ENCODE measurements at regions not wholly inside any gene's neighbourhood (a gene's known extent, or its start where the extent isn't known, plus 50 kb on each side); places are given as distances from the start of the nearest gene placed in this dataset.
"Not testable (repeated sequence)": the region's sequence is repeated elsewhere in the genome, so short reads cannot be mapped to it uniquely, and the experiment has no call there.

DNA sequence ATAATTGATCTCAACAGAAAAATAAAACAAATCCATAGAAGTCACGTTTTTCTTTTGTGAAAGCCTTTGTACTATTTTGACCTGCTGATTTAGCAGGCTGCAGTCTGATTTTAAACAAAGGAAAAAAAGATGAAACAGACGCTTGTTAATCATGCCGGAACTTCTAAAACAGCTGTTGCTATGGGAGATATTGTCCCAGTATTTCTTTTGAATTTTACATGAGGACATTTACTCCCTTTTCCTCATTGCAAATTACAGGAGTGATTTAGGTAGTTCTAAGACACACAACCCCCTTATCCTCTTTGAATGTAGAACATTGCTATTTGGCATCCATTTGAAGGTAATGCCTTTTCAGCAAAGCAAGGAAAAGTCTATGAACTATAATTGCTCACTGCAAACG is 416.1 kb downstream of the BCKDHB start:
- Histone ChIP-seq H3K27ac (no peak overlapping the region), H3K9me3 (no peaks in the 10 kb centered on the region), H3K4me1 (peaks cover 0 to 12% (median 2%) of the 10 kb centered on the region in 4 donors), H3K4me3 (no peak overlapping the region), H3K36me3 (no peaks in the 10 kb centered on the region), H3K27me3 (no peaks in the 10 kb centered on the region)
- ATAC-seq = no peak
- intact Hi-C loops (cut with DNase I) = no loop called here
- WGBS (ENCODE audit: insufficient coverage, low coverage, low lambda C conversion rate, missing lambda C conversion rate) = 56% methylated on average over 4 of the region's 4 CpGs
- DNase-seq = no peak
- TF ChIP-seq POLR2A (IDR thresholded peaks at IDR 0.05) (no peak), CTCF (IDR thresholded peaks at IDR 0.05) (no peak)

DNA sequence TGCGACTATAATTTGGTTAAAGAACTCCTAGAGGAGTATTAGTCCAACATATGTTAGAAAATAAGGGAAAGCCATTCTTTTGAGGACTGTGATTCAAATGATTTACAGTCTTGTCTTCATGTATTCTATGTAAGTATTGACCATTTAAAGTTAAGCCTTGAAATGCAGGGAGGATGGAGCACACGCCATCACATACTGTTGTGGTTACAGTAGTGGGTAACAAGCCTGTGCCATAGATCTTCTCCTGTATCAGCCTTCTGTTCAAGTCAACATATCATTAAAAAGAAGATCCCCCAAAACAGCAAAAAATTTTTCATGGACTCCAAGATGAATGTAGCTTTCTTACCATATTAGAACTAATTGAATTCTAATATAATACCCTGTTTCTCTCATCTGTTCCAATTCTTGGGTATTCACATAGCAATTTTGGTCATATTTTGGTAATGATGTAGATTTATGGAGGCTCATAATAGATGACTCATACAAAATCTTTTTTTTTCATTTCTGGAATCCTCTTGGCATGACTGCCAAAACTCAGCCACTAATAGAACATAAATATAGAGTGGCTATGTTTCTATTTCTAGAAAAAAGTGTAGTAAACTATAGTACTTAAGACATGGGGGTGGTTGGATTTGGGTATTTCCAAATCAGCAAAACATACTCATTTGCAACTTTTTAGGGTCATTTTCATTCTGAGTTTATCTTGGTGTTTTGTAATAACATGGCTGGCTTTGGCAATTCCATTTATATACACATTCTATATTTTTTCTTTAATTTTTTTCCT is 413.5 kb downstream of the BCKDHB start:
- peaks cover 0 to 7% (median 0%) of the 10 kb centered on the region in 4 donors for H3K4me1 ChIP-seq
- no peaks in the 10 kb centered on the region for H3K27me3 ChIP-seq
- no peak for DNase-seq
- H3K36me3 ChIP-seq = no peaks in the 10 kb centered on the region
- H3K4me3 ChIP-seq = no peak overlapping the region
- H3K9me3 ChIP-seq = no peaks in the 10 kb centered on the region
- H3K27ac ChIP-seq = no peak overlapping the region
- TF ChIP-seq POLR2A (IDR thresholded peaks at IDR 0.05) = no peak
- no peak for TF ChIP-seq CTCF (IDR thresholded peaks at IDR 0.05)
- ATAC-seq = no peak
- intact Hi-C loops (cut with DNase I) = no loop called here
- 91% methylated on average over 2 of the region's 2 CpGs for WGBS (ENCODE audit: insufficient coverage, low coverage, low lambda C conversion rate, missing lambda C conversion rate)

GRCh38 chr6:80517525-80517924 is 411.1 kb downstream of the BCKDHB start:
- Histone ChIP-seq H3K4me1 (peaks cover 0 to 7% (median 0%) of the 10 kb centered on the region in 4 donors), H3K27ac (no peak overlapping the region), H3K9me3 (no peaks in the 10 kb centered on the region), H3K36me3 (no peaks in the 10 kb centered on the region), H3K27me3 (no peaks in the 10 kb centered on the region), H3K4me3 (no peak overlapping the region)
- TF ChIP-seq POLR2A (IDR thresholded peaks at IDR 0.05) (no peak), CTCF (IDR thresholded peaks at IDR 0.05) (no peak)
- intact Hi-C loops (cut with DNase I) = no loop called here
- no peak for DNase-seq
- 45% methylated on average over 2 of the region's 2 CpGs for WGBS (ENCODE audit: insufficient coverage, low coverage, low lambda C conversion rate, missing lambda C conversion rate)
- peak in 2 of 4 donors; percentile 28 to 55 for ATAC-seq

DNA sequence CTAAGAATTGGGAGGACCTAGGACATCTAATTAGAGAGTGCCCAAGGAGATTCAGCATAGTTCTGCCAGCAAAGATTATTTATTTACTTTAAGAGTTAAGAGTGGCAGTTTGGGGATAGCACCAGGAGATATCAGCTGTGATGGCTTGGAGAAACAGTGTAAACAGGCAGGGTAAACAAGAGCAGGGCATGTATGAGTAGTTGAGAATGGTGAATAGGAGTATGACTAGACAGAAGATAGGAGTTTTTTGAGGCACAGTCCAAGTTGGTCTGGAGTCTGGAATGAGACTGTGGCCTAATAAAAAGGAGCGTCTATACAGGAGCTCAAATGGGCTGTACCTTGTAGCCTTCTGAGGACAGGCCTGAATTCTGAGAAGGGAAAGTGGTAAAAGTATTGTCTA is 404.1 kb downstream of the BCKDHB start:
- DNase-seq; H3K9me3 ChIP-seq; H3K4me3 ChIP-seq; H3K36me3 ChIP-seq; H3K27ac ChIP-seq; H3K27me3 ChIP-seq; intact Hi-C loops (cut with DNase I): not testable (repeated sequence)
- H3K4me1 ChIP-seq = peaks cover 0 to 28% (median 5%) of the 10 kb centered on the region in 4 donors
- ATAC-seq = peak in 1 of 4 donors; percentile 53
- WGBS (ENCODE audit: insufficient coverage, low coverage, low lambda C conversion rate, missing lambda C conversion rate) = 71% methylated on average over 1 of the region's 1 CpG

GRCh38 chr6:80508885-80509630 is 402.6 kb downstream of the BCKDHB start:
- intact Hi-C loops (cut with DNase I) = no loop called here
- H3K36me3 ChIP-seq = no peaks in the 10 kb centered on the region
- peak; percentile 93 to 99 (median 99) for ATAC-seq
- TF ChIP-seq POLR2A (IDR thresholded peaks at IDR 0.05) = no peak
- no peak for TF ChIP-seq CTCF (IDR thresholded peaks at IDR 0.05)
- H3K27ac ChIP-seq = peak overlapping the region in 2 of 3 donors; percentile 39
- H3K4me1 ChIP-seq = peaks cover 0 to 28% (median 5%) of the 10 kb centered on the region in 4 donors
- H3K9me3 ChIP-seq = no peaks in the 10 kb centered on the region
- peaks cover 0 to 4% of the 10 kb centered on the region in 2 donors for H3K27me3 ChIP-seq
- no peak for DNase-seq
- H3K4me3 ChIP-seq = no peak overlapping the region
